Calu3 (cell line): ENCODE measurements at regions not wholly inside any gene's neighbourhood (a gene's known extent, or its start where the extent isn't known, plus 50 kb on each side); places are given as distances from the start of the nearest gene placed in this dataset.

Source experiments
- BruUV-seq: library from RNA; stranded (reverse); fragments of 400-500 nt; replicated peaks from 2 replicates; lab custom pipeline; 2021; lab: Mats Ljungman, UMichigan
- CTCF ChIA-PET: fragments of 300-600 bp; sonication (Branson Sonifier 250); formaldehyde crosslinking; loops from one replicate; lab custom pipeline; 2022; ENCODE audit warnings: antibody characterized with exemption; lab: Charles Lee
- DNase-seq: peaks from one replicate; pipeline ENCODE4 v3.0.0; 2022
- H3K27ac Mint-ChIP-seq: one replicate; pipeline ENCODE4 v1.8.0; 2022; ENCODE audit warnings: mixed read lengths; ENCODE audit not compliant: unreplicated experiment
- H3K27me3 Mint-ChIP-seq: one replicate; pipeline ENCODE4 v1.8.0; 2022; ENCODE audit warnings: mixed read lengths; ENCODE audit not compliant: unreplicated experiment
- H3K36me3 Mint-ChIP-seq: one replicate; pipeline ENCODE4 v1.8.0; 2022; ENCODE audit warnings: mild to moderate bottlenecking, moderate library complexity, mixed read lengths; ENCODE audit not compliant: insufficient read depth, unreplicated experiment
- H3K4me1 Mint-ChIP-seq: one replicate; pipeline ENCODE4 v1.8.0; 2022; ENCODE audit warnings: mild to moderate bottlenecking, low read depth, mixed read lengths; ENCODE audit not compliant: unreplicated experiment
- H3K4me3 Mint-ChIP-seq: one replicate; pipeline ENCODE4 v1.8.0; 2022; ENCODE audit warnings: mild to moderate bottlenecking, low read depth, moderate library complexity, mixed read lengths; ENCODE audit not compliant: unreplicated experiment
- H3K9me3 Mint-ChIP-seq: one replicate; pipeline ENCODE4 v1.8.0; 2022; ENCODE audit warnings: low read depth, mixed read lengths; ENCODE audit not compliant: unreplicated experiment
- CTCF ChIP-seq: fragments of 200-600 bp; IDR thresholded peaks from one replicate; pipeline ENCODE4 v1.8.0; 2022; ENCODE audit warnings: antibody characterized with exemption; ENCODE audit not compliant: unreplicated experiment
- intact Hi-C: fragments of 100-400 bp; cut with micrococcal nuclease; formaldehyde crosslinking; loops from one replicate; pipeline ENCODE4 v1.10.0; 2022; ENCODE audit not compliant: unreplicated experiment

GRCh38 chr11:23423656-23424055 lies 563.4 kb upstream of the CCDC179 start:
- CTCF ChIA-PET: no interaction called here
- BruUV-seq: no TSS peak
- no peak for TF ChIP-seq CTCF
- H3K27ac Mint-ChIP-seq: no peak overlapping the region
- no peaks in the 10 kb centered on the region for H3K4me1 Mint-ChIP-seq
- H3K27me3 Mint-ChIP-seq: no peaks in the 10 kb centered on the region
- H3K36me3 Mint-ChIP-seq: no peaks in the 10 kb centered on the region
- DNase-seq: no peak
- intact Hi-C loops: no loop called here
- no peak overlapping the region for H3K4me3 Mint-ChIP-seq
- peaks cover 4% of the 10 kb centered on the region for H3K9me3 Mint-ChIP-seq

GRCh38 chr11:23425381-23425780 lies 565.1 kb upstream of the CCDC179 start:
- Mint-ChIP-seq H3K27ac (no peak overlapping the region), H3K36me3 (no peaks in the 10 kb centered on the region), H3K9me3 (peaks cover 4% of the 10 kb centered on the region), H3K4me3 (no peak overlapping the region), H3K27me3 (no peaks in the 10 kb centered on the region), H3K4me1 (no peaks in the 10 kb centered on the region)
- no peak for DNase-seq
- BruUV-seq: no TSS peak
- intact Hi-C loops: no loop called here
- TF ChIP-seq CTCF: no peak
- CTCF ChIA-PET: no interaction called here

GRCh38 chr11:23429569-23429968 lies 569.3 kb upstream of the CCDC179 start:
- no TSS peak for BruUV-seq
- DNase-seq: no peak
- Mint-ChIP-seq H3K27me3 (no peaks in the 10 kb centered on the region), H3K36me3 (no peaks in the 10 kb centered on the region), H3K27ac (no peak overlapping the region), H3K4me3 (no peak overlapping the region), H3K9me3 (peaks cover 4% of the 10 kb centered on the region), H3K4me1 (no peaks in the 10 kb centered on the region)
- CTCF ChIA-PET: no interaction called here
- no peak for TF ChIP-seq CTCF
- intact Hi-C loops: no loop called here

GRCh38 chr11:23453522-23453921 lies 593.2 kb upstream of the CCDC179 start:
- BruUV-seq: no TSS peak
- TF ChIP-seq CTCF: no peak
- Mint-ChIP-seq H3K4me1 (peaks cover 9% of the 10 kb centered on the region), H3K36me3 (no peaks in the 10 kb centered on the region), H3K27ac (no peak overlapping the region), H3K4me3 (no peak overlapping the region), H3K27me3 (no peaks in the 10 kb centered on the region), H3K9me3 (peaks cover 2% of the 10 kb centered on the region)
- CTCF ChIA-PET: no interaction called here
- no peak for DNase-seq
- intact Hi-C loops: no loop called here
